ENCODE measurements at regions not wholly inside any gene's neighbourhood (a gene's known extent, or its start where the extent isn't known, plus 50 kb on each side); places are given as distances from the start of the nearest gene placed in this dataset.

DNA sequence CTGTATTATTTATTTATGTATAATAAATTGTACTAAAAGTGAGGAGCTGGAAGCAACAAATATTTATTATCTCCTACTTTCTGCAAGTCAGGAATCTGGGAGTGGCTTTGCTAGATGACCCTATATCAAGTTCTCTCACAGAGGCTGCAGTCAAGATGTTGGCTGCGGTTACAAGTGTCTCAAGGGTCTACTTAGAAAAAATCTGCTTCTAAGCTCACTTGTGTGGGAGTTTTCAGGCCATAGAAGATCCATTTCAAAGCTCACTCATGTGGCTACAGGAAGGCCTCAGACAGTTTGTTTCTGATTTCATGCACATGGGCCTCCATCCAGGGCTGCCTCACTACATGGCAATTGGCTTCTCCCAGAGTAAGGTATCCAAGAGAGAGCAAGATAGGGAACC is 551.1 kb downstream of the CAAP1 start:
- TF ChIP-seq, protein P1, sequence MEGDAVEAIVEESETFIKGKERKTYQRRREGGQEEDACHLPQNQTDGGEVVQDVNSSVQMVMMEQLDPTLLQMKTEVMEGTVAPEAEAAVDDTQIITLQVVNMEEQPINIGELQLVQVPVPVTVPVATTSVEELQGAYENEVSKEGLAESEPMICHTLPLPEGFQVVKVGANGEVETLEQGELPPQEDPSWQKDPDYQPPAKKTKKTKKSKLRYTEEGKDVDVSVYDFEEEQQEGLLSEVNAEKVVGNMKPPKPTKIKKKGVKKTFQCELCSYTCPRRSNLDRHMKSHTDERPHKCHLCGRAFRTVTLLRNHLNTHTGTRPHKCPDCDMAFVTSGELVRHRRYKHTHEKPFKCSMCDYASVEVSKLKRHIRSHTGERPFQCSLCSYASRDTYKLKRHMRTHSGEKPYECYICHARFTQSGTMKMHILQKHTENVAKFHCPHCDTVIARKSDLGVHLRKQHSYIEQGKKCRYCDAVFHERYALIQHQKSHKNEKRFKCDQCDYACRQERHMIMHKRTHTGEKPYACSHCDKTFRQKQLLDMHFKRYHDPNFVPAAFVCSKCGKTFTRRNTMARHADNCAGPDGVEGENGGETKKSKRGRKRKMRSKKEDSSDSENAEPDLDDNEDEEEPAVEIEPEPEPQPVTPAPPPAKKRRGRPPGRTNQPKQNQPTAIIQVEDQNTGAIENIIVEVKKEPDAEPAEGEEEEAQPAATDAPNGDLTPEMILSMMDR (IDR thresholded peaks at IDR 0.05) = no peak
- no peak for TF ChIP-seq EP300 (IDR thresholded peaks at IDR 0.05)
